GM12872 (cell line): ENCODE measurements at regions not wholly inside any gene's neighbourhood (a gene's known extent, or its start where the extent isn't known, plus 50 kb on each side); places are given as distances from the start of the nearest gene placed in this dataset.

Source experiments
- CTCF ChIP-seq: IDR thresholded peaks from 3 replicates; pipeline ENCODE4 v1.5.1; 2011; ENCODE audit warnings: low read depth, mild to moderate bottlenecking, low read length, moderate library complexity; ENCODE audit not compliant: insufficient read depth

- no peak for TF ChIP-seq CTCF
Measured at GRCh38 chr3:89682556-89682955, 575.1 kb downstream of the EPHA3 start.

GRCh38 chr3:89685731-89686130 is 578.3 kb downstream of the EPHA3 start:
- TF ChIP-seq CTCF, result no peak

GRCh38 chr3:89690646-89691045 is 583.2 kb downstream of the EPHA3 start:
- TF ChIP-seq CTCF, result no peak

- TF ChIP-seq CTCF, result no peak
Measured at GRCh38 chr3:89692601-89693000, 585.2 kb downstream of the EPHA3 start.

GRCh38 chr3:89697321-89697916 is 590.0 kb downstream of the EPHA3 start:
- no peak for TF ChIP-seq CTCF

- TF ChIP-seq CTCF, result no peak
Measured at GRCh38 chr3:89698208-89698830, 590.9 kb downstream of the EPHA3 start.

GRCh38 chr3:89699229-89699628 is 591.8 kb downstream of the EPHA3 start:
- TF ChIP-seq CTCF, result no peak
